HUES64 (cell line): ENCODE measurements at regions not wholly inside any gene's neighbourhood (a gene's known extent, or its start where the extent isn't known, plus 50 kb on each side); places are given as distances from the start of the nearest gene placed in this dataset.
"Not testable (repeated sequence)": the region's sequence is repeated elsewhere in the genome, so short reads cannot be mapped to it uniquely, and the experiment has no call there.

ENCODE experiments used
- H3K27ac ChIP-seq: 2 replicates; pipeline ENCODE4 v1.7.0; 2013; ENCODE audit warnings: low read depth, low read length, inconsistent platforms
- H3K27me3 ChIP-seq: 2 replicates; pipeline ENCODE4 v1.6.1; 2013; ENCODE audit warnings: mild to moderate bottlenecking, low read length; ENCODE audit not compliant: insufficient read depth
- H3K36me3 ChIP-seq: 2 replicates; pipeline ENCODE4 v1.6.1; 2013; ENCODE audit warnings: mild to moderate bottlenecking, low read length; ENCODE audit not compliant: insufficient read depth
- H3K4me1 ChIP-seq: 2 replicates; pipeline ENCODE4 v1.6.1; 2013; ENCODE audit warnings: mild to moderate bottlenecking, low read length, moderate library complexity; ENCODE audit not compliant: insufficient read depth
- H3K4me3 ChIP-seq: 2 replicates; pipeline ENCODE4 v1.5.1; 2013; ENCODE audit warnings: mild to moderate bottlenecking, low read length, moderate library complexity
- H3K9ac ChIP-seq: 2 replicates; pipeline ENCODE4 v1.6.1; 2013; ENCODE audit warnings: mild to moderate bottlenecking, low read depth, low read length
- H3K9me3 ChIP-seq: 2 replicates; pipeline ENCODE4 v1.6.1; 2013; ENCODE audit warnings: low read depth, low read length; ENCODE audit not compliant: insufficient read depth
- WGBS: fragments of 150-250, 120-280 bp; methylation state at CpG from one replicate; pipeline ENCODE4 v1.1.7; 2013; ENCODE audit warnings: missing lambda C conversion rate; 5-methylcytosine and 5-hydroxymethylcytosine counted together

DNA sequence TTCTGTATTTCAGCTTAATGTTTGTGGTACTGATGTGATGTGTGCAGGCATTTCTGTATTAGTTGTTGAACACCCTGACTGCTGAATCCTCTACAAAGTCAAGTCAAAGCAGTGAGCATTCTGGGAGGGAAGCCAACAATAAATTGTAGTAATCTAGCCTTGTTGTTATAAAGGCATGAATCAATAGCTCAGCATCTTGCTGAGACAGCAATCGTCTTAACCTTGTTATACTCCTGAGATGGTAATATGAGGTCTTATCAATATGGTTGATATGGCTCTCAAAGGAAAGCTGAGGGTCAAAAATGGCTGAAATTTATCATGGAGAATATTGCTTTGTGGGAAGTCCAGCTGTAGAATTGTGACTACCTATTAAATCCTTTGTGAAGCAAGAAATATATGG lies 299.4 kb downstream of the DNAJB9 start:
- Histone ChIP-seq H3K27ac (no peak overlapping the region), H3K4me1 (no peaks in the 10 kb centered on the region), H3K27me3 (no peaks in the 10 kb centered on the region), H3K9me3 (peaks cover 12% of the 10 kb centered on the region), H3K4me3 (no peak overlapping the region), H3K36me3 (no peaks in the 10 kb centered on the region), H3K9ac (no peak overlapping the region)
- WGBS = 94% methylated on average over 1 of the region's 1 CpG

DNA sequence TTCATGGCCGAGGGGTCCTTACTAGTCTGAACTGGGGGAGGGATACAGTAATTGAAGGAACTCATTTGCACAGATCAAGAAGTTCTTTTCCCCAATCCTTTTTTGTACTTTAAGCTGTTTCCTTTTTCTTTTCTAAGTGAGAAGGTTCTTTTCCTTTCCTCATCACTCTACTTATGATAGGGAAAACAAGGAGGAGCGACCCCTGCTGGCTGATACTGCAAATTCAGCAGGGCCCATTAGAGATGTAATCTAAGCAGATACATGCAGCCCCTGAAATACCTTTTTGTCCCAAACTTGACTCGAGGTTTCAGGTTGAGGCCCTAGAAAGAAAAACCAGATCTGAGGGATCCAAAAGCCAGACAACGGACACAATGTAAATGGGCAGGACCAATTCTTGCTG lies 305.5 kb downstream of the DNAJB9 start:
- no peaks in the 10 kb centered on the region for H3K36me3 ChIP-seq
- H3K27me3 ChIP-seq = no peaks in the 10 kb centered on the region
- no peak overlapping the region for H3K9ac ChIP-seq
- peaks cover 30% of the 10 kb centered on the region for H3K9me3 ChIP-seq
- H3K4me1 ChIP-seq = no peaks in the 10 kb centered on the region
- H3K27ac ChIP-seq = no peak overlapping the region
- no peak overlapping the region for H3K4me3 ChIP-seq
- 69% methylated on average over 4 of the region's 4 CpGs for WGBS

GRCh38 chr7:108890862-108891261 lies 321.2 kb downstream of the DNAJB9 start:
- WGBS = 88% methylated on average over 2 of the region's 2 CpGs
- H3K27ac ChIP-seq = no peak overlapping the region

DNA sequence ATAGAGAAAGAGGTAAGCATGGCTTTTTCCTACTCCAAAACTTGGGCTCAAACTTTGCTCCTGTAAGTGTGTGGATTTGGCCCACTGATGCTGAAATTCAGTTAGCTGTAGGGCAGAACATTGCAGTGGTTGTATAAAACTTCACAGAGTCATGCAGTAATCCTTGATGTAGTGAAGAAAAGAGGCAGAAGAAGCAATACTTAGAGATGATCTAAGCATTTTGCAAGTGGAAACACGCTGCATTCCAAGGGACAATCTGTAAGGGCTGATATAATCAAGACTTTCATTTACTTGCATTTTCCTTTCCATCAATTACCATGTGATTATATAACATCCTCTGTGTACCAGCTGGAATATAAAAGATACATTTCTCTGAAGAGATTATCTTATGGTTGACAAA lies 338.8 kb downstream of the DNAJB9 start:
- no peaks in the 10 kb centered on the region for H3K27me3 ChIP-seq
- no peak overlapping the region for H3K27ac ChIP-seq
- no peak overlapping the region for H3K4me3 ChIP-seq
- no peaks in the 10 kb centered on the region for H3K36me3 ChIP-seq
- no peaks in the 10 kb centered on the region for H3K4me1 ChIP-seq
- no peaks in the 10 kb centered on the region for H3K9me3 ChIP-seq
- H3K9ac ChIP-seq = no peak overlapping the region
- 86% methylated on average over 1 of the region's 1 CpG for WGBS

More at GRCh38 chr7:108890862-108891261, 321.2 kb downstream of the DNAJB9 start:
- Histone ChIP-seq H3K9me3 (no peaks in the 10 kb centered on the region), H3K4me3 (no peak overlapping the region), H3K9ac (no peak overlapping the region), H3K27me3 (no peaks in the 10 kb centered on the region), H3K4me1 (peaks cover 3% of the 10 kb centered on the region; the same call in 1 of the 2 replicates), H3K36me3 (no peaks in the 10 kb centered on the region)

- Histone ChIP-seq H3K4me1 (no peaks in the 10 kb centered on the region), H3K9me3 (no peaks in the 10 kb centered on the region), H3K27me3 (no peaks in the 10 kb centered on the region), H3K36me3 (no peaks in the 10 kb centered on the region), H3K27ac (no peak overlapping the region), H3K4me3 (no peak overlapping the region), H3K9ac (no peak overlapping the region)
- WGBS = 100% methylated on average over 1 of the region's 1 CpG
These were observed 341.3 kb downstream of the DNAJB9 start for GRCh38 chr7:108911016-108911415.

- H3K9me3 ChIP-seq = peaks cover 2% of the 10 kb centered on the region; the same call in 1 of the 2 replicates
- 85% methylated on average over 1 of the region's 1 CpG for WGBS
- no peaks in the 10 kb centered on the region for H3K36me3 ChIP-seq
- no peaks in the 10 kb centered on the region for H3K4me1 ChIP-seq
- H3K9ac ChIP-seq = no peak overlapping the region
- no peak overlapping the region for H3K4me3 ChIP-seq
- no peaks in the 10 kb centered on the region for H3K27me3 ChIP-seq
- no peak overlapping the region for H3K27ac ChIP-seq
These were observed 350.8 kb downstream of the DNAJB9 start for GRCh38 chr7:108920490-108920889.

DNA sequence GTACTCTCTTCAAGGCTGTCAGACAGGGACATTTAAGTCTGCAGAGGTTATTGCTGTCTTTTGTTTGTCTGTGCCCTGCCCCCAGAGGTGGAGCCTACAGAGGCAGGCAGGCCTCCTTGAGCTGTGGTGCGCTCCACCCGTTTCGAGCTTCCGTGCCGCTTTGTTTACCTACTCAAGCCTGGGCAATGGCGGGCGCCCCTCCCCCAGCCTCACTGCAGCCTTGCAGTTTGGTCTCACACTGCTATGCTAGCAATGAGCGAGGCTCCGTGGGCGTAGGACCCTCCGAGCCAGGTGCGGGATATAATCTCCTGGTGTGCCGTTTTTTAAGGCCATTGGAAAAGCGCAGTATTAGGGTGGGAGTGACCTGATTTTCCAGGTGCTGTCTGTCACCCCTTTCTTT lies 373.4 kb downstream of the DNAJB9 start:
- H3K27me3 ChIP-seq, H3K4me1 ChIP-seq, H3K9ac ChIP-seq, H3K36me3 ChIP-seq, H3K4me3 ChIP-seq, H3K27ac ChIP-seq: not testable (repeated sequence)
- WGBS = 97% methylated on average over 14 of the region's 14 CpGs
- peaks cover 21% of the 10 kb centered on the region for H3K9me3 ChIP-seq

DNA sequence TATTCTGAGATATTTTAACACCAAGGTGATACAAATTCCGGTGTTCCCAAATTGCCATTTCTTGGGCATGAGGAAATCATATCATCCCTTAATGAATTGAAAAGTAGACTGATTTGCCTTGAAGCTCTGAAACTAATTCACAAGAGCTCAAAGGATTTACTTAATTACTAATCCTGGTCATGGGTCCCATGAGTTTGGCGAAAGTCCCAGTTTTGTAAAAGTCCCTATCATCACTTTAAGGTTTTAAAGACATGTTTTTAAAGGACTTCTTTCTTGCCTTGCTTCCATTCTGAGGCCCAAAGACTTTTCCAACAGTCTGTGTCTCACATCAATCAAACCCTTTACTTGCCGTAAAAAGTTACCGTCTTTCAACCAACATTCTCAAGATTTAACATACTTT lies 377.9 kb downstream of the DNAJB9 start:
- H3K36me3 ChIP-seq = no peaks in the 10 kb centered on the region
- no peaks in the 10 kb centered on the region for H3K27me3 ChIP-seq
- WGBS = 95% methylated on average over 4 of the region's 4 CpGs
- H3K4me3 ChIP-seq = no peak overlapping the region
- peaks cover 21% of the 10 kb centered on the region for H3K9me3 ChIP-seq
- H3K9ac ChIP-seq = no peak overlapping the region
- H3K27ac ChIP-seq = no peak overlapping the region
- H3K4me1 ChIP-seq = no peaks in the 10 kb centered on the region

- Histone ChIP-seq H3K9ac (no peak overlapping the region), H3K9me3 (no peaks in the 10 kb centered on the region), H3K4me1 (no peaks in the 10 kb centered on the region), H3K27me3 (no peaks in the 10 kb centered on the region), H3K27ac (no peak overlapping the region), H3K36me3 (no peaks in the 10 kb centered on the region), H3K4me3 (no peak overlapping the region)
- WGBS = 98% methylated on average over 2 of the region's 2 CpGs
These were observed 402.3 kb downstream of the DNAJB9 start for GRCh38 chr7:108972004-108972403.

- H3K36me3 ChIP-seq = no peaks in the 10 kb centered on the region
- no peak overlapping the region for H3K27ac ChIP-seq
- no peak overlapping the region for H3K4me3 ChIP-seq
- no peak overlapping the region for H3K9ac ChIP-seq
- no peaks in the 10 kb centered on the region for H3K9me3 ChIP-seq
- no peaks in the 10 kb centered on the region for H3K4me1 ChIP-seq
- WGBS = 100% methylated on average over 1 of the region's 1 CpG
- H3K27me3 ChIP-seq = no peaks in the 10 kb centered on the region
These were observed 403.4 kb downstream of the DNAJB9 start for GRCh38 chr7:108973075-108973474.

GRCh38 chr7:108974641-108975040 lies 405.0 kb downstream of the DNAJB9 start:
- H3K36me3 ChIP-seq = no peaks in the 10 kb centered on the region
- 100% methylated on average over 1 of the region's 1 CpG for WGBS
- H3K9me3 ChIP-seq = no peaks in the 10 kb centered on the region
- no peak overlapping the region for H3K4me3 ChIP-seq
- H3K27me3 ChIP-seq = no peaks in the 10 kb centered on the region
- H3K27ac ChIP-seq = no peak overlapping the region
- no peaks in the 10 kb centered on the region for H3K4me1 ChIP-seq
- H3K9ac ChIP-seq = no peak overlapping the region

- peaks cover 6% of the 10 kb centered on the region; the same call in 1 of the 2 replicates for H3K4me1 ChIP-seq
- no peak overlapping the region for H3K9ac ChIP-seq
- no peak overlapping the region for H3K27ac ChIP-seq
- H3K4me3 ChIP-seq = no peak overlapping the region
- H3K27me3 ChIP-seq = no peaks in the 10 kb centered on the region
- H3K9me3 ChIP-seq = no peaks in the 10 kb centered on the region
- no peaks in the 10 kb centered on the region for H3K36me3 ChIP-seq
- 91% methylated on average over 3 of the region's 3 CpGs for WGBS
These were observed 415.4 kb downstream of the DNAJB9 start for GRCh38 chr7:108985037-108985436.
